K562 (cell line): ENCODE measurements at regions not wholly inside any gene's neighbourhood (a gene's known extent, or its start where the extent isn't known, plus 50 kb on each side); places are given as distances from the start of the nearest gene placed in this dataset.
A peak's percentile ranks its signal among the peaks of the same experiment; 100 is the strongest.

ENCODE experiments used
- MTA2 ChIP-seq: fragments of 450-650 bp; IDR thresholded peaks from 2 replicates; pipeline ENCODE4 v1.6.1; 2016; ENCODE audit warnings: low read depth
- TF ChIP-seq, protein P1 (sequence below): fragments of 450-650 bp; IDR thresholded peaks from 2 replicates; pipeline ENCODE4 v1.6.1; 2016; ENCODE audit warnings: mild to moderate bottlenecking, moderate library complexity

DNA sequence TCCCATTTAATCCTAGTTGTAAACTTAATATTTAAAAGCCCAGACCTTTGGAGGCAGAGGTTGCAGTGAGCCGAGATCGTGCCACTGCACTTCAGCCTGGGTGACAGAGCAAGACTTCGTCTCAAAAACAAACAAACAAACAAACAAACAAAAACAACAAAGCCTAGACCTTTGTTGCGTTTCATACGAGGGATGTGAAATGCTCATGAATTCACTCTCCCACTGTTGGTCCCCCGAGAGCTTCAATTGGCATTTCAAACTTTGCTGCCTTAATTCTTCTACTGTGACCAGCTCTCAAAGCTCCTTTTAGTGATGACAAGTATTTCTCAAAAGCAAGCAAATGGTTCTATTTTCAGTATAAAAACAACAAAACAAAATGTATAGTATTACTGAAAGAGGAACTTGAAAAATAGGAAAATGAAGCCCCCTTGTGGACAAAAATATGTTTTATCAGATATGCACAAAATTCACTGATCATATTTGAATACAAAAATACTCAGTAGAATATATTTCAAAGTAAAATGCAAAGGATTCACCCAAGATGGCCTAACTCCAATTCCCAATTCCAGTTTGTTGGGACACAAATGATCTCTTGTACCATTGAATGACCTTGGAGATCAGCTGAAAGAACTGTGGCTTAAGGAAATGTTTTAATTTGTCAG is 140.4 kb downstream of the ESM1 start (continued):
- TF ChIP-seq, protein P1, sequence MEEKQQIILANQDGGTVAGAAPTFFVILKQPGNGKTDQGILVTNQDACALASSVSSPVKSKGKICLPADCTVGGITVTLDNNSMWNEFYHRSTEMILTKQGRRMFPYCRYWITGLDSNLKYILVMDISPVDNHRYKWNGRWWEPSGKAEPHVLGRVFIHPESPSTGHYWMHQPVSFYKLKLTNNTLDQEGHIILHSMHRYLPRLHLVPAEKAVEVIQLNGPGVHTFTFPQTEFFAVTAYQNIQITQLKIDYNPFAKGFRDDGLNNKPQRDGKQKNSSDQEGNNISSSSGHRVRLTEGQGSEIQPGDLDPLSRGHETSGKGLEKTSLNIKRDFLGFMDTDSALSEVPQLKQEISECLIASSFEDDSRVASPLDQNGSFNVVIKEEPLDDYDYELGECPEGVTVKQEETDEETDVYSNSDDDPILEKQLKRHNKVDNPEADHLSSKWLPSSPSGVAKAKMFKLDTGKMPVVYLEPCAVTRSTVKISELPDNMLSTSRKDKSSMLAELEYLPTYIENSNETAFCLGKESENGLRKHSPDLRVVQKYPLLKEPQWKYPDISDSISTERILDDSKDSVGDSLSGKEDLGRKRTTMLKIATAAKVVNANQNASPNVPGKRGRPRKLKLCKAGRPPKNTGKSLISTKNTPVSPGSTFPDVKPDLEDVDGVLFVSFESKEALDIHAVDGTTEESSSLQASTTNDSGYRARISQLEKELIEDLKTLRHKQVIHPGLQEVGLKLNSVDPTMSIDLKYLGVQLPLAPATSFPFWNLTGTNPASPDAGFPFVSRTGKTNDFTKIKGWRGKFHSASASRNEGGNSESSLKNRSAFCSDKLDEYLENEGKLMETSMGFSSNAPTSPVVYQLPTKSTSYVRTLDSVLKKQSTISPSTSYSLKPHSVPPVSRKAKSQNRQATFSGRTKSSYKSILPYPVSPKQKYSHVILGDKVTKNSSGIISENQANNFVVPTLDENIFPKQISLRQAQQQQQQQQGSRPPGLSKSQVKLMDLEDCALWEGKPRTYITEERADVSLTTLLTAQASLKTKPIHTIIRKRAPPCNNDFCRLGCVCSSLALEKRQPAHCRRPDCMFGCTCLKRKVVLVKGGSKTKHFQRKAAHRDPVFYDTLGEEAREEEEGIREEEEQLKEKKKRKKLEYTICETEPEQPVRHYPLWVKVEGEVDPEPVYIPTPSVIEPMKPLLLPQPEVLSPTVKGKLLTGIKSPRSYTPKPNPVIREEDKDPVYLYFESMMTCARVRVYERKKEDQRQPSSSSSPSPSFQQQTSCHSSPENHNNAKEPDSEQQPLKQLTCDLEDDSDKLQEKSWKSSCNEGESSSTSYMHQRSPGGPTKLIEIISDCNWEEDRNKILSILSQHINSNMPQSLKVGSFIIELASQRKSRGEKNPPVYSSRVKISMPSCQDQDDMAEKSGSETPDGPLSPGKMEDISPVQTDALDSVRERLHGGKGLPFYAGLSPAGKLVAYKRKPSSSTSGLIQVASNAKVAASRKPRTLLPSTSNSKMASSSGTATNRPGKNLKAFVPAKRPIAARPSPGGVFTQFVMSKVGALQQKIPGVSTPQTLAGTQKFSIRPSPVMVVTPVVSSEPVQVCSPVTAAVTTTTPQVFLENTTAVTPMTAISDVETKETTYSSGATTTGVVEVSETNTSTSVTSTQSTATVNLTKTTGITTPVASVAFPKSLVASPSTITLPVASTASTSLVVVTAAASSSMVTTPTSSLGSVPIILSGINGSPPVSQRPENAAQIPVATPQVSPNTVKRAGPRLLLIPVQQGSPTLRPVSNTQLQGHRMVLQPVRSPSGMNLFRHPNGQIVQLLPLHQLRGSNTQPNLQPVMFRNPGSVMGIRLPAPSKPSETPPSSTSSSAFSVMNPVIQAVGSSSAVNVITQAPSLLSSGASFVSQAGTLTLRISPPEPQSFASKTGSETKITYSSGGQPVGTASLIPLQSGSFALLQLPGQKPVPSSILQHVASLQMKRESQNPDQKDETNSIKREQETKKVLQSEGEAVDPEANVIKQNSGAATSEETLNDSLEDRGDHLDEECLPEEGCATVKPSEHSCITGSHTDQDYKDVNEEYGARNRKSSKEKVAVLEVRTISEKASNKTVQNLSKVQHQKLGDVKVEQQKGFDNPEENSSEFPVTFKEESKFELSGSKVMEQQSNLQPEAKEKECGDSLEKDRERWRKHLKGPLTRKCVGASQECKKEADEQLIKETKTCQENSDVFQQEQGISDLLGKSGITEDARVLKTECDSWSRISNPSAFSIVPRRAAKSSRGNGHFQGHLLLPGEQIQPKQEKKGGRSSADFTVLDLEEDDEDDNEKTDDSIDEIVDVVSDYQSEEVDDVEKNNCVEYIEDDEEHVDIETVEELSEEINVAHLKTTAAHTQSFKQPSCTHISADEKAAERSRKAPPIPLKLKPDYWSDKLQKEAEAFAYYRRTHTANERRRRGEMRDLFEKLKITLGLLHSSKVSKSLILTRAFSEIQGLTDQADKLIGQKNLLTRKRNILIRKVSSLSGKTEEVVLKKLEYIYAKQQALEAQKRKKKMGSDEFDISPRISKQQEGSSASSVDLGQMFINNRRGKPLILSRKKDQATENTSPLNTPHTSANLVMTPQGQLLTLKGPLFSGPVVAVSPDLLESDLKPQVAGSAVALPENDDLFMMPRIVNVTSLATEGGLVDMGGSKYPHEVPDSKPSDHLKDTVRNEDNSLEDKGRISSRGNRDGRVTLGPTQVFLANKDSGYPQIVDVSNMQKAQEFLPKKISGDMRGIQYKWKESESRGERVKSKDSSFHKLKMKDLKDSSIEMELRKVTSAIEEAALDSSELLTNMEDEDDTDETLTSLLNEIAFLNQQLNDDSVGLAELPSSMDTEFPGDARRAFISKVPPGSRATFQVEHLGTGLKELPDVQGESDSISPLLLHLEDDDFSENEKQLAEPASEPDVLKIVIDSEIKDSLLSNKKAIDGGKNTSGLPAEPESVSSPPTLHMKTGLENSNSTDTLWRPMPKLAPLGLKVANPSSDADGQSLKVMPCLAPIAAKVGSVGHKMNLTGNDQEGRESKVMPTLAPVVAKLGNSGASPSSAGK: 0 out of 2 replicates have a peak, but pooled peaks have one; percentile 11
- TF ChIP-seq MTA2: no peak
